HG02623 (cell line): ENCODE measurements at regions not wholly inside any gene's neighbourhood (a gene's known extent, or its start where the extent isn't known, plus 50 kb on each side); places are given as distances from the start of the nearest gene placed in this dataset.
"Not testable (repeated sequence)": the region's sequence is repeated elsewhere in the genome, so short reads cannot be mapped to it uniquely, and the experiment has no call there.

Experiments
- ATAC-seq: cut with Tn5 transposase; IDR thresholded peaks from one replicate; pipeline ENCODE4 v1.9.1; 2021; ENCODE audit warnings: moderate library complexity; ENCODE audit not compliant: unreplicated experiment

- ATAC-seq, result no peak
These were observed 118.5 kb upstream of the SPAG17 start for GRCh38 chr1:118303534-118303933.

GRCh38 chr1:118303064-118303463 lies 118.0 kb upstream of the SPAG17 start:
- ATAC-seq, result no peak

GRCh38 chr1:118302145-118302544 lies 117.1 kb upstream of the SPAG17 start:
- no peak for ATAC-seq

GRCh38 chr1:118300808-118301207 lies 115.8 kb upstream of the SPAG17 start:
- ATAC-seq, result no peak

- no peak for ATAC-seq
These were observed 113.4 kb upstream of the SPAG17 start for GRCh38 chr1:118298397-118298796.

- ATAC-seq, result no peak
These were observed 112.5 kb upstream of the SPAG17 start for GRCh38 chr1:118297521-118297920.

- no peak for ATAC-seq
These were observed 110.0 kb upstream of the SPAG17 start for GRCh38 chr1:118294875-118295642.

DNA sequence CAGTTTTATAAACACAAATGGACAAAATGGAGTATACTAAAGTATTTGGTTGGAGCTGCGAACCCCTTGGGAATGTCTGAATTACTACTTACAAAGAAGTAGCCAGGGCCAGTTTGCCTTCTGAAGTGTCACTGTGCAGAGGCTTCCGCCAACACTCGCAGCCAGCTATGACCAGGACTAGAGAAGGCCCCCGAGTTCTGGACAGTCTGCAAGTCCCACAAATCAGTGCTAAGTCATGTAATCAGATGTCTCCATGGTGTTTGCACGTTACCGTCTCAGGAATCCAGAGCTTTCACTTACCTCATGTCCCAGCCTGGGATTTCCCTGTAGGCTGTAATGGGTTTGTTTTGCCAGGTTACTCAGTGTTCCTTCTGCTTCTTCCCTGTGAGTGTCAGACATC lies 106.6 kb upstream of the SPAG17 start:
- no peak for ATAC-seq

GRCh38 chr1:118290571-118290970 lies 105.5 kb upstream of the SPAG17 start:
- ATAC-seq, result no peak

DNA sequence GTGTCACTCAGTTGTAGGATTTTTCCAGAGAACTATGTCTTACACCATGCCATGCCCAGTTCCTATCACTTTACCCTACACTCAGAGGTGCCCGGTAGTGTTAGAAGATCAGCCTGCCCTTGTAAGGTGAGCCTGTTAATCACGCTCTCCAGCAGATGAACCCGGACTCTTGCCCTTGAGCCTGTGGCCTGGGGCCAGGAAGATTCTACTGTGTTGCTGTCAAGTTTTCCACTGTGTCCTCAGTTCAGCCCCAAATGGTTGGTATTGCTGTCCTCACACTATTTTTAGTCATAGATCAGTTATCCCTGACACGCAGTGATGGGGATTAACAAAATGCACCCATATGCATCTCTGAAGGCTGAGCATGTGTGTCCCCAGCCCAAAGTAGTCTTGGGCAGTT lies 105.0 kb upstream of the SPAG17 start:
- ATAC-seq, result no peak

DNA sequence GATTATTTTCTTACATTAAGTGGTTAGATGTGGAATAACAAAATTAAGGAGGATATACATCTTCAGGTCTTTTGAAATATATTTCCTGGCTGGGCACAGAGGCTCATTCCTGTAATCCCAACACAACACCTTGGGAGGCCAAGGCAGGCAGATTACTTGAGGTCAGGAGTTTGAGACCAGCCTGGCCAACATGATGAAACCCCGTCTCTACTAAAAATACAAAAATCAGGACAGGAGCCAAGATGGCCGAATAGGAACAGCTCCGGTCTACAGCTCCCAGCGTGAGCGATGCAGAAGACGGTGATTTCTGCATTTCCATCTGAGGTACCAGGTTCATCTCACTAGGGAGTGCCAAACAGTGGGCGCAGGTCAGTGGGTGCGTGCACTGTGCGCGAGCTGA lies 95.6 kb upstream of the SPAG17 start:
- ATAC-seq, result not testable (repeated sequence)

GRCh38 chr1:118275472-118276115 lies 90.6 kb upstream of the SPAG17 start:
- no peak for ATAC-seq

DNA sequence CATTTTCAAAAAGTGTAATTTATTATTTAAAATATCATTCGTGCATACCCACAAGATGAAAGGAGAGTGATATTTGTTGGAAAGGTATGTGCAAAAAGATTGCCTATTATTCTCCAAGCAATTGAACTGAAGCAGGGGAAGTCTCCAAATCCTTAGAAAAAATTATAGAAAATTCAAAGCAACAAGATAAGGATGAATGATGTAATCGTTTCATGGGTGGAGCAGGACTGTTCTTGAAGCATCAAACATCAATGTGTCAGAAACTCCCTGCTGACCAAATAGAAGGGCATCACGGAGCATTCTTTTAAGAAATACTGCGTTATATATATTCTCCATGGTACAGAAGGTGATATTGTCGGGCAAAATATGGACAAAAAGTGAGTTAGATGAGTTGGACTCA lies 87.9 kb upstream of the SPAG17 start:
- no peak for ATAC-seq

DNA sequence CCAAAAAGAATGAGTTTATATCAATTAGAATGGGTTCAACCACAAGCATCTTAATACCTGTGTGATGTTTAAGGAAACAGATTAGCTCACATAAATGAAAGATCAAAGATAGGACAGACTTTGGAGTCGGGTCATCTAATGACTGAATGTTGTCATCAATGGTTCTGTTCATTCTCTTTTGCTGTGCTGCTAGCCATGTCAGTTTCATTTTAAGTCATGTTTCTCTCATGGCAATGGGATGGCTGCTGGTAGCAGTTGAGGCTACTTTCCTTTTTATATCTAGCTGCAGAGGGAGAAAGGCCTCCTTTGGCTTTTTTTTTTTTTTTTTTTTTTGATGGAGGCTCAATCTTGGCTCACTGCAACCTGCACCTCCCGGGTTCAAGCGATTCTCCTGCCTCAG lies 86.9 kb upstream of the SPAG17 start:
- no peak for ATAC-seq

DNA sequence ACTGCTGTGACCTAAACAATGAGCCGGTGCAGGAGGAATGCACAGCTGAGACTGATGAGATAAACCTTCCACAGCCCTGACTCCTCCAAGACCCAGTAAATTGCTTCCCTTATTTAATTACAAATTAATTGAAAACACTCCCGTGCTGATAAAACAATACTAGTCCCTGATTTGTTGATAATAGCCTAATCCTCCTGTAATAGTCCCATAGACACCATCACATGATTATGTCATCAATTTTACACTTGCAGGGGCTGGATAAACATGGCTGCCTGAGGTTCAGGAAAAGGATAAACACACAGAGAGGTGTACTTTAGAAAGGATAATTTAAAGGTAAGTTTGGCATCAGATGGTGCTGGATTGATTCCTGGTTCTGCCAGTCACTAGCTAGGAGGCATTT lies 84.6 kb upstream of the SPAG17 start:
- ATAC-seq, result no peak

- ATAC-seq, result no peak
These were observed 81.4 kb upstream of the SPAG17 start for GRCh38 chr1:118266436-118266835.

GRCh38 chr1:118264343-118264742 lies 79.3 kb upstream of the SPAG17 start:
- ATAC-seq, result no peak

DNA sequence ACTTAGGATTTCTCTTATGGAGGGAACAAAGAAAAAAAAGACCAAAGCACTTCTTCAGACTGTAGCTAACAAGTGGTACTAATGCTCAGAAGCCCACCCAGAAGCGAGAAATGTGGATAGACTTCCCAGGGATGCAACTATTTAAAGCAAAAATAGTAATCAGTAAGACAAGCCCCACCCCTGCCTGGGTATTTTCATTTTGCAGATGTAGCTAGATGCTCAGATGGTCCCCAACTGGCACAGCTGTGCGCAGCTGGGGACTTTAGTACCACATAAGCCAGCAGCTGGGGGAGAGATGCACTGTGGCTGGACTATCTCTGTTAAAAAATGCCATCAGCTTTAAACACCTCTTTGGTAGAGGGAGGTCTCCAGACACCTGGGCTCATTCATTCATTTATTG lies 77.8 kb upstream of the SPAG17 start:
- ATAC-seq, result no peak

GRCh38 chr1:118258975-118259374 lies 73.9 kb upstream of the SPAG17 start:
- no peak for ATAC-seq

GRCh38 chr1:118257946-118258345 lies 72.9 kb upstream of the SPAG17 start:
- no peak for ATAC-seq

GRCh38 chr1:118254491-118255425 lies 69.7 kb upstream of the SPAG17 start:
- ATAC-seq, result no peak

- no peak for ATAC-seq
These were observed 69.0 kb upstream of the SPAG17 start for GRCh38 chr1:118254001-118254400.
